ENCODE measurements at regions not wholly inside any gene's neighbourhood (a gene's known extent, or its start where the extent isn't known, plus 50 kb on each side); places are given as distances from the start of the nearest gene placed in this dataset.

DNA sequence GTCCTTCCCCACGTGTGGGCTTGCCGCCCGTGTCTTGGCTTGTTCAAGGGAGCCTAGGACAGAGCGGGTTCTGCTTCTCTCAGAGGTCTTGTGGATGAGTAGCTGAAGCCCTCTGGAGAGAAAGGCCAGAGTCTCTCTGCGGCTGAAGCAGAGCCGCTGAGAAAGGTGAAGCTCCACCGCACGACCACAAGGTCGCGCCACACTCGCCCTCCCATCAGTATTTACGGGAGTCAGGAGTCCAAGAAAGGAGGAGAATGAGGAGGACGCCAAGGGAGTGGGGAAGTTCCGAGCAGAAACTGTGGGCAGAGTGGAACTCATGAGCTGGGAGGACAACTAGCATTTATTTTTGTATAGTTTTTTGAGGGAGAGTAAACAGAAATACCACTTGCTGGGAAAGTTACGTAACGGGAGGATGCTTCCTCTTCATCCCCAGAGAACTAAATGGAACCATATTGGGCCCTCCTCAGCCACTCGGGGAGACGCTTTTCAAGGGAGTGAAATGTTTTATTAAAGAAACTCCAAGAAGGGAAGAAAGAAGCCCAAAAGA lies 51.6 kb upstream of the HAO2 start:
- no peak for DNase-seq (ENCODE audit: low read depth)
- no peak for TF ChIP-seq CTCF (IDR thresholded peaks at IDR 0.05; ENCODE audit: low read length, missing control alignments)
- no peak overlapping the region for H3K4me3 ChIP-seq (replicated peaks; ENCODE audit: low read depth, low read length)

DNA sequence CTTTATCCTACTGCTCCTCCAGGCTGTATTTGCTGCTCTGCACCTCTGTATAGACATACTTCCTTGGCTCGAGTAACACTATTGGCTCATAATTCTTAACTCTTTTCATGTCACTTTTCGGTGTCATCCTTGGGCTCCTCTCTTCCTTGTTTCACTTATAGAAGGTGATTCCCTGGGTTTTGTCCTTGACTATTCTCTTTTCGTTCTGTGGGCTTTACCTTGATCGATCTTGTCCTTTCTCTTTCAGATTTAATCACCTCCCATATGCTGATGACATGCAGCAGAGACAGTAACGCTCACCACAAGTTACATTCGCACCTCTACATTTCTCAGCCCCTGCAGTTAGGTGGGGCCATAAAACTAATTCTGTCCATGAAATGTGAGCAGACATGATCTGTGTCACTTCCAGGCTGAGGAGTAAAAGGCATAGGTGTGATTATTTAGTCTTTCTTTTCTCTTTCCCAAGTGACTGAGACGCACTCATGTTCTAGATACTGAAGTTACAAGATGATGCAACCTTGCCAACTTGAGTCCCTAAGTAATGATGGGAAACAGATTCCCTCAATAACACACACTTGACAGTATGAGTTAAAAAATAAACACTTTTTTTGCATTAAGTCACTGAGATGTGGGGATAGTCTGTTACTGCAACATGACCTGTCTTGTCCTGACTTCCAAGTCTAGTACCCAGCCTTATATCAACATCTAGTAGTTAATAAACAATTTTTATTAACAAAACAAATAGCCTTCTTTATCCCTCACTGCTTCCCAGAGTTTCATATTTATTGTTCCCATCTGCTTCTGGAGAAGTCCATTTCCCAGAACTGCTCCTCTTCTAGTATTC lies 49.9 kb upstream of the HAO2 start:
- H3K4me3 ChIP-seq (replicated peaks; ENCODE audit: low read depth, low read length): no peak overlapping the region
- no peak for TF ChIP-seq CTCF (IDR thresholded peaks at IDR 0.05; ENCODE audit: low read length, missing control alignments)
- DNase-seq (ENCODE audit: low read depth): no peak

All from fibroblast of pulmonary artery (primary cell).